Kidney capillary endothelial cell (primary cell): ENCODE measurements at regions not wholly inside any gene's neighbourhood (a gene's known extent, or its start where the extent isn't known, plus 50 kb on each side); places are given as distances from the start of the nearest gene placed in this dataset.

ENCODE experiments used
- DNase-seq: peaks from one replicate; pipeline ENCODE4 v3.0.0-alpha.2; 2018; ENCODE audit warnings: low spot score

- DNase-seq: no peak
Observed at GRCh38 chr12:97275728-97276590, 186.6 kb upstream of the RMST start.

GRCh38 chr12:97276661-97277429 is 185.8 kb upstream of the RMST start:
- no peak for DNase-seq

GRCh38 chr12:97283297-97283696 is 179.3 kb upstream of the RMST start:
- no peak for DNase-seq

- no peak for DNase-seq
Observed at GRCh38 chr12:97288531-97288930, 174.1 kb upstream of the RMST start.

- no peak for DNase-seq
Observed at GRCh38 chr12:97292588-97292987, 170.0 kb upstream of the RMST start.

GRCh38 chr12:97293541-97293940 is 169.1 kb upstream of the RMST start:
- DNase-seq: no peak

- DNase-seq: no peak
Observed at GRCh38 chr12:97299847-97300246, 162.8 kb upstream of the RMST start.

- no peak for DNase-seq
Observed at GRCh38 chr12:97300431-97300830, 162.2 kb upstream of the RMST start.

GRCh38 chr12:97300891-97301290 is 161.7 kb upstream of the RMST start:
- DNase-seq: peak; percentile 30

GRCh38 chr12:97301576-97301975 is 161.0 kb upstream of the RMST start:
- no peak for DNase-seq

GRCh38 chr12:97305651-97306050 is 157.0 kb upstream of the RMST start:
- no peak for DNase-seq

GRCh38 chr12:97306147-97306546 is 156.5 kb upstream of the RMST start:
- DNase-seq: peak; percentile 46

- peak; percentile 54 for DNase-seq
Observed at GRCh38 chr12:97308576-97309198, 153.9 kb upstream of the RMST start.

GRCh38 chr12:97309921-97310320 is 152.7 kb upstream of the RMST start:
- DNase-seq: no peak

- no peak for DNase-seq
Observed at GRCh38 chr12:97312570-97313135, 150.0 kb upstream of the RMST start.

GRCh38 chr12:97313471-97314190 is 149.0 kb upstream of the RMST start:
- DNase-seq: no peak

- no peak for DNase-seq
Observed at GRCh38 chr12:97316321-97316720, 146.3 kb upstream of the RMST start.

GRCh38 chr12:97321621-97322020 is 141.0 kb upstream of the RMST start:
- no peak for DNase-seq

- no peak for DNase-seq
Observed at GRCh38 chr12:97322388-97322787, 140.2 kb upstream of the RMST start.

- no peak for DNase-seq
Observed at GRCh38 chr12:97323154-97323553, 139.4 kb upstream of the RMST start.

- no peak for DNase-seq
Observed at GRCh38 chr12:97324471-97324870, 138.1 kb upstream of the RMST start.

GRCh38 chr12:97335115-97335514 is 127.5 kb upstream of the RMST start:
- DNase-seq: no peak
